ENCODE measurements at regions not wholly inside any gene's neighbourhood (a gene's known extent, or its start where the extent isn't known, plus 50 kb on each side); places are given as distances from the start of the nearest gene placed in this dataset.

GRCh38 chr6:84905823-84906222 is 141.4 kb upstream of the TBX18 start:
- TF ChIP-seq EZH2phosphoT487 (conservative IDR thresholded peaks at IDR 0.05; ENCODE audit: low read length) (no peak), CTCF (IDR thresholded peaks at IDR 0.05; ENCODE audit: insufficient read depth, low read length, poor library complexity, severe bottlenecking) (no peak)
